Activated T-cell treated with anti-CD3 and anti-CD28 coated beads, Interleukin-2, amount 50 U/mL, for 24 hours (primary cell): ENCODE measurements at regions not wholly inside any gene's neighbourhood (a gene's known extent, or its start where the extent isn't known, plus 50 kb on each side); places are given as distances from the start of the nearest gene placed in this dataset.

Experiments
- DNase-seq: peaks from one replicate; pipeline ENCODE4 v3.0.0-alpha.2; 2020
- H3K27ac Mint-ChIP-seq: 2 replicates; pipeline ENCODE4 v1.8.0; 2020; ENCODE audit warnings: mild to moderate bottlenecking, mixed read lengths
- H3K27me3 Mint-ChIP-seq: 2 replicates; pipeline ENCODE4 v1.8.0; 2020; ENCODE audit warnings: mixed read lengths
- H3K36me3 Mint-ChIP-seq: 2 replicates; pipeline ENCODE4 v1.8.0; 2020; ENCODE audit warnings: low read depth, mixed read lengths
- H3K4me1 Mint-ChIP-seq: 2 replicates; pipeline ENCODE4 v1.8.0; 2020; ENCODE audit warnings: low read depth, mixed read lengths
- H3K4me3 Mint-ChIP-seq: 2 replicates; pipeline ENCODE4 v1.8.0; 2020; ENCODE audit warnings: mild to moderate bottlenecking, moderate library complexity, mixed read lengths
- H3K9me3 Mint-ChIP-seq: 2 replicates; pipeline ENCODE4 v1.8.0; 2020; ENCODE audit warnings: mixed read lengths

DNA sequence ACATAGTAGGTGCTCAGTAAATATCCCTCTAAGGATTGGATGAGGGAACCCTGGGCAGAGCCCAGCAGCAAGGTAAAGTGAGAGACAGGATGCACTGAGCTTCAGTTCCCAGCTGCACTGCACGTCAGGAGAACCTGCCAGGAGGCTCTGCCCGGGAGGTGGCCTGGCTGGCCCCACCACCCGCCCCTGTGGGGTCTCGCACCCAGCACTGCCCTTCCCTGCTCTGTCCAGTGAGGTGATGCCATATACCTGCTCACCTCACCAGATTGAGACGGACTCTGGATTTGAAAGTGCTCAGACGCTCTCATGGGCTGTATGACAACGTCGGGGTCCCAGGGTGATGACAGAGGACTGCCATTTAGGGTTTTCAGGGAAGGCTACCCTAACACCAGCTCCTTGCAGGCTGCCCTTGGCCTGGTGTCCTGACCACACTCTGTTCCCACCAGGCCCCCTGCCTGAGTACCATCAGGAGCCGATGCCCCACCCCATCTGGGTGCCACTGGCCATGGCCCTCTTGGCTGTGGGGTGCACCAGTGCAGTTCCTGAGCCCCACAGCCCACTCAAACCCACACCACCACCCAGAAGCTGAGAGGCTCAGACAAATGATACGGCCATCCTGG, 61.7 kb upstream of the FGF3 start:
- Mint-ChIP-seq H3K9me3 (no peaks in the 10 kb centered on the region), H3K36me3 (no peaks in the 10 kb centered on the region), H3K4me3 (no peak overlapping the region), H3K4me1 (no peaks in the 10 kb centered on the region), H3K27me3 (peaks cover 9% of the 10 kb centered on the region), H3K27ac (no peak overlapping the region)
- DNase-seq: no peak

DNA sequence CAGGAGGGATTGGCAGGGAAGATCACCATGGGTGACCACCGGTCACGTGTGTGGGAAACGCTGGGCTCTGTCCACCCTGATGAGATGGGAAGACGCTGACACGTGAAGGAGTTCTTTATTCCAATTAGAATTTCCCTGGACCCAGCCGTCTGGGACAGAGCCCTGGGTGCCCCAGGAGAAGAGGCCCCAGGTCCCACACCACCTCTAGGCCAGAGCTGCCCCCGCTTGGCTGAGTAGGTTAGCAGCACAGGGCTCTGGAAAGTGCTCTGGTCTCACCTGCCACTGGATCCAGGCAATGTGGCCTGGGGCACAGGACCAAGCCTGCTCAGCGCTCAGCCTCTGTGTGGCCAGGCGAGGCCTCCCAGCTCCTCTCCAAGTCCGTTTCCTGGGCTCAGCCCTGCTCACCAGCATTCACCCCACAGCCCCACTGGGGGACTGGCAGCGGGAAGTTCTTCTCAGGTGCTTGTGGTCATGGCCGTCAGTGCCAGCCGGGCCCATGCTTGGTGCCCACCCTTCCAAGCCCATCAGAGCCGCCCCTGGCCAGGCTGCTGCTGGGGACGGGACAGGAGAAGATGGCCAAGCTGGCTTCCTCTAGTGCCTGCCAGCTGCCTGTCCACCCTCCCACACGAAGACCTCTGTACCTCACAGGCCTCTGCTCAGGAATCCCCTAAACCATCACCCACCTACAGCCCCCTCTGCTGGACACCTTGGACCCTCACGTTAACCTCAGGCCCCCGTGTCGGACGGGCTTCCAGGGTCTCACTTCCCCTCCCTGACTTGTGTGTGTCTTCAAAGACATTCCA, 62.5 kb upstream of the FGF3 start:
- Mint-ChIP-seq H3K27ac (no peak overlapping the region), H3K4me3 (no peak overlapping the region), H3K4me1 (no peaks in the 10 kb centered on the region), H3K9me3 (no peaks in the 10 kb centered on the region), H3K27me3 (peaks cover 6% of the 10 kb centered on the region), H3K36me3 (no peaks in the 10 kb centered on the region)
- no peak for DNase-seq

DNA sequence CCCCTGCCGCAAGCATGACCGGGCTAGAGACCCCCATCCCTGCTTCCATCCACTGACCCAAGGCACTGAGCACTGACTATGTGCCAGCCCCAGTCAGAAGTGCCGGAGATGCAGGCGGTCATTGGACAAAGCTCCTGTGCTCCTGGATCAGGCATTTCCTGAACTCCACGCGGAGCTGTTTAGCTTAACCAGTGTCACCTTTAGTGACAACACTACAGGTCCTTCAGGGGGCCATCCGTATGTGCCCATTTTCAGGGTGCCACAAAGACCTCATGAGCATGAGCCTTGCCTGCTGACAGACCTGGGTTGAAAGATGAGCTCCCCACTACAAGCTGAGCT, 63.0 kb upstream of the FGF3 start:
- no peak for DNase-seq
- Mint-ChIP-seq H3K27ac (no peak overlapping the region), H3K9me3 (no peaks in the 10 kb centered on the region), H3K36me3 (no peaks in the 10 kb centered on the region), H3K27me3 (peaks cover 6% of the 10 kb centered on the region), H3K4me3 (no peak overlapping the region), H3K4me1 (no peaks in the 10 kb centered on the region)

DNA sequence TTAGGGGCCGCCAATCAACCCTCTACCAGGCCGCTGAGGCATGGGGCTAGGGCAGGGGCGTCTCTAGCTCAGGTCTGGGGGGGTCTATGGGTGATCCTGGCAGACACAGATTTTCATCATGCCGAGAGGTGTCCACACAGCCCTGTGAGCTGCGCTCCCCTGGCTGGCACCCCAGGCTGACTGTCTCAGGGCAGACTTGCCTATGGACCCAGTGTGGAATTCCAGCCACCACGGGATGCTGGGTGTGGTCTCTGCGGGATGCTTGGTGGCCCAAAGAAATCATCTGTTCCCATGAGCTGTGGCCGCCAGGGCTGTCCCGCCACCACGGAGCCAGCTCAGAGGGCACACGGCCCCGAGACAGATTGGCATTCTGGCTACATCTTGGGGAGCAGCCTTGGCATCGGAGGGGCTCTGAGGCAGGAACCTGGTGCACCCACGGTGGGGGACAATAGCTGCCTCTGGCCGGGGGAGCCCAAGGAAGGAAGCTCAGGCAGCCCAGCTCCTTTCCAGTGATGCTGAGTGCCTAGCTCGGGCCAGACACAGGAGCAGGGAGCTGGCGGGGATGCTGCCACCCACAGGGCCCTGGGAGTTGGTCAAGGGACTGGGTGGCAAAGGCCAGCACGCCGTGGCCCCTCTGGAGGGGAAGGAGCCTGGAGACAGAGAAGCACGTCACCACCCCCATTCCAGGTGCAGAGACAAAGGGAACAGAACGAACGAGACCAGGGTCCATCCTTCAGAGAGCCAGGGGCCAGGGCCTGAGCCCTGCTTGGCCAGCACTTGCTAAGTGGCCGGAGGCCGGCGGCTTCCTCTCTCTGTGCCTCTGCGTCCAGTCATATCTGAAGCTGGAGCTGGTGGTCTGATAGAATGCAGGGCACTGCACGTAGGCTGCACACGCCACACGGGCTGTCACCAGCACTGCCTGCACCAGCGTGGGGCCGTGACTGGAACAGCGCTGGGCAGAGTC, 64.4 kb upstream of the FGF3 start:
- Mint-ChIP-seq H3K27ac (no peak overlapping the region), H3K4me3 (no peak overlapping the region), H3K4me1 (no peaks in the 10 kb centered on the region), H3K36me3 (no peaks in the 10 kb centered on the region), H3K27me3 (peaks cover 6% of the 10 kb centered on the region), H3K9me3 (no peaks in the 10 kb centered on the region)
- no peak for DNase-seq

DNA sequence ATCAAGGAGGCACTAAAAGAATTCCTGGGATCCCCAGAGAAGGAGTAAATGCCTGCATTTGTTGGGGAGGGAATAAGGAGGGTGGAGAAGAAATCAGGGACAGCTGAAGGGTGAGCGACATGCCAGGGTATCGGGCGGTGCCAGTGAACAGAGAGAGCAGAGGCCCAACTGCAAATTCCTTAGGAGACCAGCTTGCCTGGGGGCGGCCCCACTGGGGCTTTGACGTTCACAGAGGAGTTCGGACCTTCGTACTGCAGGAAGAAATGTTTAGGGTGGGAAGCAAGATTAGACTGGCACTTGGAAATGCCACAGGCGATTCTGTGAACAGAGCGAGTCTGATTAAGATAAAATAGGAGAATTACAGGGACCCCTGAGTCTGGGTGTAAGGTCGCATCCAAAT, 65.1 kb upstream of the FGF3 start:
- no peaks in the 10 kb centered on the region for H3K9me3 Mint-ChIP-seq
- no peaks in the 10 kb centered on the region for H3K4me1 Mint-ChIP-seq
- no peak for DNase-seq
- H3K27ac Mint-ChIP-seq: no peak overlapping the region
- H3K27me3 Mint-ChIP-seq: peaks cover 12% of the 10 kb centered on the region
- no peaks in the 10 kb centered on the region for H3K36me3 Mint-ChIP-seq
- no peak overlapping the region for H3K4me3 Mint-ChIP-seq

DNA sequence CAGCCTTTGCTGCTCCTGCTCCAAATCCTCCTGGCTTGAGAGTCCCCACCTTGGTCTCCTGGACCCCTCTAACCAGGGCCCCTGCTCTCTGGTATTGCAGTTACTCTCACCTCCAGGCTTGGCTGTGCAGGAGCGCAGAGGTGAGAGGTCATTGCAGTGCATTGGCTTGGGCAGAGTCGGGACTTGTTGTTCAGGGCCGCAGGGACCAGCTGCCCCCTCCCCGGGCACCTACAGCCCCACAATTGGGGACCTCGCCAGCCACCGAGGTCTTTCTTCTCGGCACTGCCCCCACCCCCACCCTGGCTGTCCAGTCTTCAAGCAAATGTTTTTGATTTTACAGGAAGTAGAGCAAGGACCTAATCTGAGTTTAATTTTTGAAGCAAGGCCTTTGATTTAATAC, 65.5 kb upstream of the FGF3 start:
- no peaks in the 10 kb centered on the region for H3K4me1 Mint-ChIP-seq

DNA sequence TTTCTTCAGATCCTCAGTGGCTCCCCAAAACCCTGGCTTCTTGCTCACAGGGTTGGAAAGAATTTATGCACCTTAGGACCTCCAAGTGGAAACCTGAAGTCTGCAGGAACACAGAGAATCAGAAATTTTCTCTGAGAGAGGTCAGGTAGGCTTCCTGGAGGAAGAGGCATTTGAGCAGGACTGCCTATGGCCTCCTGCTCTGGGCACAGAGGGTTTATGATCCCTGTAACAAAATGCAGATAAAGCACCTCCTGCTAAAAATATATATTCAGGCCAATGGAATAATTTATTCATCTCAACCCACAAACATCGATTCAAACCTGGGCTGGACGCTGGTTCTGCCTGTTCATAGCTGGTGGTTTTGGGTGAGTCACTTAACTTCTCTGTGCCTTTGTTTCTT, 68.1 kb upstream of the FGF3 start:
- Mint-ChIP-seq H3K27ac (no peak overlapping the region), H3K4me3 (no peak overlapping the region), H3K4me1 (no peaks in the 10 kb centered on the region), H3K9me3 (no peaks in the 10 kb centered on the region), H3K27me3 (peaks cover 36% of the 10 kb centered on the region), H3K36me3 (no peaks in the 10 kb centered on the region)
- DNase-seq: no peak

More for the DNA sequence above, 65.5 kb upstream of the FGF3 start:
- Mint-ChIP-seq H3K36me3 (no peaks in the 10 kb centered on the region), H3K27me3 (peaks cover 16% of the 10 kb centered on the region), H3K4me3 (no peak overlapping the region), H3K9me3 (no peaks in the 10 kb centered on the region), H3K27ac (no peak overlapping the region)
- no peak for DNase-seq

DNA sequence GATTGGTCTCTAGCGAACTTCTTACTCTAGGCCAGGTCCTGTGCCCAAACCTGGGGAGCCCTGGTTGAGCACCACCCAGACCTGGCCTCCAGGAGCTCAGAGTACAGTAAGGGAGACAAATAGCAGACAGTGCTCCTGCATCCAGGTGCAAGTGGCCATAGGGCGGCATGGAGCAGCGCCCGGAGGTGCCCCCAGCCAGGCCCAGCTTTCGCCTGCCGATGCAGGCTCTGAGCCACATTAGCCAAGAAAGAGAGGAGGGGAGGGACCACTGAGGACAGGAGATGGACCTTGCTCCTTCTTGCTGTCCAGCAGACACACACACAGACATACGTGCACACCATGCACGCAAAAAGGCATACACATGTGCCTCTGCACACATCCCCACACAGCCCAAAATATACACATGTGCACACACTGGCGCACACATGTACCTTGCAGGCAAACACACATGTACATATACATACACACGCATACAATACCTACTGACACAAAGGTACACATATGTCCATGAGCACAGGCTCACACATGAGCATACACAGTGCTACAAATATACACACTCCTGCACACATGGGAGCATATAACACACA, 68.7 kb upstream of the FGF3 start:
- no peaks in the 10 kb centered on the region for H3K4me1 Mint-ChIP-seq
- no peaks in the 10 kb centered on the region for H3K9me3 Mint-ChIP-seq
- no peak overlapping the region for H3K4me3 Mint-ChIP-seq
- no peak for DNase-seq
- H3K27me3 Mint-ChIP-seq: peaks cover 42% of the 10 kb centered on the region
- H3K36me3 Mint-ChIP-seq: no peaks in the 10 kb centered on the region
- no peak overlapping the region for H3K27ac Mint-ChIP-seq

DNA sequence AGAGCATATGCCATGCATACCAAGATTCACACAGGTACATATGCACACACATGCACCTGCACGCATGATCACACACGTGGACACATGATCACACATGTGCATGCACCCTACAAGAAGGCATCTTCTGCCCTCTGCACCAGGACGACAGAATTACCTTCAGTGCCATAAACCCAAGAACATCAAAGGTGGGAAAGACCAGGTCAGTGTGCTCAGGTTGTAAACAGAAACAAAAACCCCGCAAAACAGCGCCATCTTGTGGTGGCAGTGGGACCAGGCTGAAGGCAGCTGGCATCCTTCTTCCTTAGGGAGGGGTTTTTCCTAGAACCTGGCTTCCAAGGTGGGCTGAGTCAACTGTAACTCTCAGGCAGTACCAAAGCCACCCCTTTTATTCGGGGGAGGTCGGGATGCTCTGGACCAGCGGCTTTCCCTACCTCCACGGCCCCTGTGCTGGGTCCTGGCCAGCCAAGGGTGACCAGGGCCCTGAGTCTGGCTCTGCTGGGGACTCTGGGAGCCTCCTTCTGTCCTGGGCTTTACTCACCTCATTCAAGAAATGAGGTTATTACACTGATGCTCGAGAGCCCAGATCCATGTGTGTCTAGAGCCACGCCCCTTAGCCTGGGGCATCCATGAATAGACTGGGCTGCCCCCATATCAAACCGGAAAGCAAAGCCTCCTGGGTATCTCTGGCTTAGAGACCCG, 69.4 kb upstream of the FGF3 start:
- H3K9me3 Mint-ChIP-seq: no peaks in the 10 kb centered on the region
- DNase-seq: peak; percentile 74
- no peak overlapping the region for H3K4me3 Mint-ChIP-seq
- H3K36me3 Mint-ChIP-seq: no peaks in the 10 kb centered on the region
- no peaks in the 10 kb centered on the region for H3K4me1 Mint-ChIP-seq
- no peak overlapping the region for H3K27ac Mint-ChIP-seq
- H3K27me3 Mint-ChIP-seq: peaks cover 48% of the 10 kb centered on the region

DNA sequence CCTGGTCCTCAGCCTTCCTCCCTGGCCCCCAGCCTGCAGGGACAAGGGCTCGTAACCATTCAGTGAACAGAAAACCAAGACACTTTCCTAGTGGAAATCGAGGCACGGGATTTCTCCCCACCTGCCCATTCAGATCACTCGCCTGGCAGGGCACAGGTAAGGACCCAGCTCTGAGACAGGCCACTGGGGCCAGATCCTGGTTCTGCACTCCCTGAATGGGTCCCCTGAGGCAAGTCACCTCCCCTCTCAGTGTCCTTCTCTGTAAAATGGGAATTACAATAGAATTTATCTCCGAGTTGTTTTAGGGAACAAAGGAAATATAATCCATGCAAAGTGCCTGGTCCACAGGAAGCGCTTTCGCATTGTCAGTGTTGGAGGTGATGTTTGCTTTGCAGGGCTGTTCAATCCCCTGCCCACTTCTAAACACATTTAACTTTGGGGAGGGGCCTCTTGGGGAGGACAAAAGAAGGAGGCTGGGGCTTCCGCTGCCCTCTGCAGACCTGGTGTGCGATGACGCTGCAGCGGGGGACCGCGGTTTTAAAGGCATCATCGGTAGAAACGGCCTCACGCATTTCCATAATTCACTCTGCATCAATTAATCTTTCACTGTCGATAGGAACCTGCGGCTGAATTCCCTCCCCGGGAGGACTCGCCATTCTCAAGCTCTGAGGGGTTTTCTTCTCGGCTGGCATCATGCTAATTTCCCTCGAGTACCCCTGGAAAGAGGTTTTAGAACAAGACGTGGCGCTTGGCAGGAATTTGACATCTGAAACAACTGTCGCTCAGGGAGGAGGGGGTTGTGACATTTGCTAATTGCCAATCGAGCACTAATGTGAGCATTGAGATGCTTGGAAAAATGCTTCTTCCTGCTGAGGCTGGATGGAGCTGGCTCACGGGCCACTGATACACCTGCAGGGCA, 70.4 kb upstream of the FGF3 start:
- no peak overlapping the region for H3K27ac Mint-ChIP-seq

DNA sequence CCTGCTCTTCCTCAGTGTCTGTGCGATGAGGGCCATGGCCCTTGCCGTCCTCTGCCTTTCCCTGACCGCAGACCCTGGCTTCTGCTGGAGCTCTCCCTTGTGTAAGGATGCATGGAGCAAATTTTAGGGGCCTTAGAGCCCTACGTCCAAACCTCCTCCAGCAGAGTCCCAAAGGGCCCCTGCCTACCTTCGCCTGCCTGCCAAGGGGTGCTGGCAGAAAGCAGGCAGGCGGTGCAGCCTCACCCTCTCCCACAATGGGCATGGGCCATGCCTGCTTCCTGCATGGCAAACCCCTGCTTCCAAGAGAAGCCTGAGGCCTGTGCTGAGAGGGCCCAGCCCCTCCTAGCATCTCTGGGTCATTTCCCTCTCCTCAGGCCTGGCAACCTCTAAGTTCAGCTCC, 71.3 kb upstream of the FGF3 start:
- no peak for DNase-seq
- H3K9me3 Mint-ChIP-seq: no peaks in the 10 kb centered on the region
- no peaks in the 10 kb centered on the region for H3K36me3 Mint-ChIP-seq
- H3K27ac Mint-ChIP-seq: no peak overlapping the region
- no peak overlapping the region for H3K4me3 Mint-ChIP-seq
- H3K4me1 Mint-ChIP-seq: no peaks in the 10 kb centered on the region
- peaks cover 66% of the 10 kb centered on the region for H3K27me3 Mint-ChIP-seq

More for the DNA sequence above, 70.4 kb upstream of the FGF3 start:
- Mint-ChIP-seq H3K4me3 (no peak overlapping the region), H3K9me3 (no peaks in the 10 kb centered on the region), H3K27me3 (peaks cover 58% of the 10 kb centered on the region), H3K36me3 (no peaks in the 10 kb centered on the region), H3K4me1 (no peaks in the 10 kb centered on the region)
- no peak for DNase-seq

DNA sequence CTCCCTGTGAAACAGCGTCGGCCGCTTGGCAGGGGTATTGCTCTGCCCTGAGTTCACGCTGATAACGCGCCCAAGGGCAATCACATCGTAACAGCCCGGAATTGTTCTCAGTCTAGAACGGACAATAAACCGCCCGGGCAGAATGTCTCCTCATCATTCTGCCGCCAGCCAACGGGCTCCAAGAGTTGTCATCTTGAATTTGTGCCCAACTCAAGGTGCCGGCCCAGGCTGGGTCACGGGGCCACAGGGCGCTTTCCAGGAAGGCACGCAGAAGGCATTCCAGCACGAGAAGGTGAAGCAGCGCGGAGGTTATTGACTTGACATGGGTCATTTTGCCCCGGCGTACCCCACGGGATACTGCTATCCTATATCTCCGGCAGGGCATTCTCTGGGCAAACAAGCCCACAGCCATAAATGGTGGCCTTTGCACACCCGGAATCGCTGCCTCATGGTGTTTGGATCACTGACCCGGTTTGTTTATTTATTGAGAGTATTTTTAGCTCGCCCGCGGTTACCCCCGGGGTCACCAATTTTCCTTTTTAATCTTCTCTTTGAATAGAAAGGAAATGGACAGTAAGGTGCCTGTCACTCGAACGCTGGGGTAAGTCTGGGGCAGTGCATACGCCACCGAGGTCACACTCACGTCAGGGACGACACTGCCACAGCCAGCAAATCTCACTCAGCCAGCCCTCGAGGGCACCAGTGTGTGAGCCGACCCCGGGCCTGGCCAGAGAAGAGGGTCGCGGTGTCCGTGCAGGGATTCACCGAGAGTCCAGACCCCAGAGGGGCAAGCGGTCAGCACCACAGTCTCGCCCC, 72.4 kb upstream of the FGF3 start:
- no peak for DNase-seq

More for the DNA sequence above, 72.4 kb upstream of the FGF3 start:
- Mint-ChIP-seq H3K4me3 (no peak overlapping the region), H3K27ac (no peak overlapping the region), H3K4me1 (no peaks in the 10 kb centered on the region), H3K27me3 (peaks cover 68% of the 10 kb centered on the region), H3K36me3 (no peaks in the 10 kb centered on the region), H3K9me3 (no peaks in the 10 kb centered on the region)
